Activated CD8-positive, alpha-beta T cell treated with anti-CD3 and anti-CD28 coated beads for 36 hours (primary cell): ENCODE measurements at regions not wholly inside any gene's neighbourhood (a gene's known extent, or its start where the extent isn't known, plus 50 kb on each side); places are given as distances from the start of the nearest gene placed in this dataset.

ENCODE experiments used
- ATAC-seq: fragments of 200-7000 bp; cut with Tn5 transposase; one replicate; pipeline ENCODE4 v1.10.0; 2021; ENCODE audit warnings: mild to moderate bottlenecking, moderate library complexity
- CTCF ChIA-PET: fragments of 350-600 bp; sonication (Branson Sonifier 250); formaldehyde crosslinking; loops from one replicate; lab custom pipeline; 2021; ENCODE audit warnings: antibody characterized with exemption; lab: Charles Lee
- POLR2A ChIA-PET: fragments of 350-600 bp; sonication (Branson Sonifier 250); formaldehyde crosslinking; loops from one replicate; lab custom pipeline; 2021; ENCODE audit warnings: antibody characterized with exemption; lab: Charles Lee
- DNase-seq: peaks from one replicate; pipeline ENCODE4 v3.0.0-alpha.2; 2020
- H3K27ac Mint-ChIP-seq: one replicate; pipeline ENCODE4 v1.8.0; 2021; ENCODE audit warnings: mild to moderate bottlenecking, mixed read lengths
- H3K27me3 Mint-ChIP-seq: one replicate; pipeline ENCODE4 v1.8.0; 2021; ENCODE audit warnings: mixed read lengths
- H3K36me3 Mint-ChIP-seq: one replicate; pipeline ENCODE4 v1.8.0; 2021; ENCODE audit warnings: low read depth, mixed read lengths
- H3K4me1 Mint-ChIP-seq: one replicate; pipeline ENCODE4 v1.8.0; 2021; ENCODE audit warnings: low read depth, mixed read lengths
- H3K4me3 Mint-ChIP-seq: one replicate; pipeline ENCODE4 v1.8.0; 2021; ENCODE audit warnings: mild to moderate bottlenecking, moderate library complexity, mixed read lengths
- H3K9me3 Mint-ChIP-seq: one replicate; pipeline ENCODE4 v1.8.0; 2021; ENCODE audit warnings: mixed read lengths
- CTCF ChIP-seq: fragments of 200-600 bp; IDR thresholded peaks from one replicate; pipeline ENCODE4 v1.8.0; 2022; ENCODE audit warnings: antibody characterized with exemption, mild to moderate bottlenecking
- intact Hi-C: fragments of 100-400 bp; cut with micrococcal nuclease; formaldehyde crosslinking; loops from one replicate; pipeline ENCODE4 v1.10.0; 2022

DNA sequence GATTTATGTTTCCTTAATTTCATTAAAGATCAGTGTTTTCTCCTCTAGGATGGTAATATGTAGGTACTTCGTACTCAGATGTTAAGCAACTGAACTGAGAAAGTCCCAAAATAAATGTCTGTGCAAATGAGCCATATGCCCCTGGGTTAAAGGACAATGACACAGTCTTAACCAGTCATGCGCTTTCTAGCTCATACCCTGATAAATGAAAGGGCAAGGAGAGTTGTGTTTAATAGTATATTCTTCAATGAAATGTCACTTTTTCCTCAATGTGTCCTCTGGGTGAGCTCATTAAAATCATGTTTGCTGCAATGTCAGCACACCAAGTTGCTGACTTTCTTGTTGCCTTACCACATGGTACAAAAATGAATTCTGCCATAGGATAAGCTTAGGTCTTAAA lies 856.3 kb downstream of the TMEM182 start:
- no peak for DNase-seq
- ATAC-seq, result no peak
- Mint-ChIP-seq H3K27ac (no peak overlapping the region), H3K9me3 (peaks cover 18% of the 10 kb centered on the region), H3K36me3 (no peaks in the 10 kb centered on the region), H3K4me3 (no peak overlapping the region), H3K4me1 (no peaks in the 10 kb centered on the region), H3K27me3 (no peaks in the 10 kb centered on the region)
- TF ChIP-seq CTCF, result no peak
- intact Hi-C loops, result no loop called here
- ChIA-PET CTCF (no interaction called here), POLR2A (no interaction called here)

- H3K4me1 Mint-ChIP-seq, result no peaks in the 10 kb centered on the region
- H3K36me3 Mint-ChIP-seq, result no peaks in the 10 kb centered on the region
- POLR2A ChIA-PET, result no interaction called here
- H3K4me3 Mint-ChIP-seq, result no peak overlapping the region
- DNase-seq (no peak), ATAC-seq (no peak)
- intact Hi-C loops, result no loop called here
- CTCF ChIA-PET, result no interaction called here
- H3K27ac Mint-ChIP-seq, result no peak overlapping the region
- H3K9me3 Mint-ChIP-seq, result peaks cover 12% of the 10 kb centered on the region
- TF ChIP-seq CTCF, result no peak
- H3K27me3 Mint-ChIP-seq, result no peaks in the 10 kb centered on the region
These were observed 865.5 kb downstream of the TMEM182 start for GRCh38 chr2:103627301-103627700.

DNA sequence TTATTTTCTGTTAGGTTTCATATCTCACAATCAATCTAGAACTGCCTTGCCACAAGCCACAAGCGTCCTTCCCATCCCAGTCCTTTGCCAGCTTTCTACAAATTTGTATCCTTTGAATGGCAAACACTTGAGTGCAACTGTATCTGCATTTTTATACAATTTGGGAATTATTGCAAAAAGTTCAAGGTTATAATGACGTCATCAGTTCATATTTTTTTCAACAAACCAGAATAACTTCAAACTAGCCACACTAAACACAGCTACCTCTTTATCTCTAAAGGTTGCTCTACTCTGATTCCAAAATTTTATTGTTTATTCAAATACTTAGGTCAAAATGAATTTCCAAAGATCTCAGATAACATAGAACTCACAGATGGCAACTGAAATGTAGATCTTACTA lies 877.1 kb downstream of the TMEM182 start:
- POLR2A ChIA-PET, result no interaction called here
- H3K27me3 Mint-ChIP-seq, result no peaks in the 10 kb centered on the region
- no peaks in the 10 kb centered on the region for H3K9me3 Mint-ChIP-seq
- intact Hi-C loops, result no loop called here
- CTCF ChIA-PET, result no interaction called here
- no peak for TF ChIP-seq CTCF
- no peaks in the 10 kb centered on the region for H3K36me3 Mint-ChIP-seq
- no peak for ATAC-seq
- no peak for DNase-seq
- no peak overlapping the region for H3K4me3 Mint-ChIP-seq
- H3K27ac Mint-ChIP-seq, result no peak overlapping the region
- H3K4me1 Mint-ChIP-seq, result no peaks in the 10 kb centered on the region

DNA sequence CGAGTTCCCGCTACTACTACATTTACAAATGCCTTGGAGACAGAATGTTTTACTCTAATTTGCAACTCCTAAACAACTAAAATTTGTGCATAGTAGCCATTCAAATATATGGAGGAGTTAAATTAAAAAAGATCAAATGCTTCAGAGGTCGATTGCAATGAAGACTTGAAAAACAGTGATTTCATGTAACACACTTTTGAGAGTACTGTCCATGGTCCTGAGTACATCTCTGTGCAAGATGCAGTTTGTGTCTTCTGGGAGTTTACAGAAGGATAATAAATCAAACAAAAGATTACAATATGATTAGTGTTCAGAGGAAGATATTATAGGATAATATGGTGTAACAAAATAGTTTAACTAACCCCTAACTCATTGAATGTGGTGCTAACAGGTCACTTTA lies 894.7 kb downstream of the TMEM182 start:
- Mint-ChIP-seq H3K4me3 (no peak overlapping the region), H3K27ac (no peak overlapping the region), H3K9me3 (peaks cover 7% of the 10 kb centered on the region), H3K4me1 (no peaks in the 10 kb centered on the region), H3K36me3 (no peaks in the 10 kb centered on the region), H3K27me3 (no peaks in the 10 kb centered on the region)
- POLR2A ChIA-PET, result no interaction called here
- DNase-seq, result no peak
- CTCF ChIA-PET, result no interaction called here
- intact Hi-C loops, result no loop called here
- ATAC-seq, result no peak
- TF ChIP-seq CTCF, result no peak

- intact Hi-C loops, result no loop called here
- DNase-seq (no peak), ATAC-seq (no peak)
- Mint-ChIP-seq H3K4me1 (no peaks in the 10 kb centered on the region), H3K9me3 (peaks cover 8% of the 10 kb centered on the region), H3K4me3 (no peak overlapping the region), H3K36me3 (no peaks in the 10 kb centered on the region), H3K27ac (no peak overlapping the region), H3K27me3 (no peaks in the 10 kb centered on the region)
- TF ChIP-seq CTCF, result no peak
- CTCF ChIA-PET, result no interaction called here
- POLR2A ChIA-PET, result no interaction called here
These were observed 898.7 kb downstream of the TMEM182 start for GRCh38 chr2:103660519-103660918.
